Fibroblast of skin of right biceps (primary cell): ENCODE measurements at regions not wholly inside any gene's neighbourhood (a gene's known extent, or its start where the extent isn't known, plus 50 kb on each side); places are given as distances from the start of the nearest gene placed in this dataset.

Experiments
- DNase-seq: peaks from one replicate; pipeline ENCODE4 v3.0.0-alpha.2; 2013

- DNase-seq: peak; percentile 69
These were observed 633.7 kb downstream of the ZIC1 start for GRCh38 chr3:148042663-148043445.

- no peak for DNase-seq
These were observed 635.0 kb downstream of the ZIC1 start for GRCh38 chr3:148044151-148044550.

- DNase-seq: no peak
These were observed 642.7 kb upstream of the AGTR1 start for GRCh38 chr3:148054999-148055398.

- no peak for DNase-seq
These were observed 635.1 kb upstream of the AGTR1 start for GRCh38 chr3:148062590-148062989.

- no peak for DNase-seq
These were observed 630.9 kb upstream of the AGTR1 start for GRCh38 chr3:148066802-148067201.

GRCh38 chr3:148068466-148068865, 629.2 kb upstream of the AGTR1 start:
- DNase-seq: no peak

- no peak for DNase-seq
These were observed 627.7 kb upstream of the AGTR1 start for GRCh38 chr3:148070041-148070440.

GRCh38 chr3:148073721-148074456, 623.8 kb upstream of the AGTR1 start:
- DNase-seq: no peak

- no peak for DNase-seq
These were observed 622.8 kb upstream of the AGTR1 start for GRCh38 chr3:148074946-148075345.

GRCh38 chr3:148075771-148076716, 621.7 kb upstream of the AGTR1 start:
- DNase-seq: peak; percentile 66

GRCh38 chr3:148077318-148077923, 620.3 kb upstream of the AGTR1 start:
- DNase-seq: peak; percentile 24

- no peak for DNase-seq
These were observed 619.7 kb upstream of the AGTR1 start for GRCh38 chr3:148077965-148078364.

GRCh38 chr3:148078658-148079057, 619.0 kb upstream of the AGTR1 start:
- DNase-seq: peak; percentile 34

- DNase-seq: no peak
These were observed 618.3 kb upstream of the AGTR1 start for GRCh38 chr3:148079370-148079769.

- DNase-seq: no peak
These were observed 615.8 kb upstream of the AGTR1 start for GRCh38 chr3:148081926-148082325.

- no peak for DNase-seq
These were observed 615.0 kb upstream of the AGTR1 start for GRCh38 chr3:148082506-148083280.

GRCh38 chr3:148083526-148084182, 614.0 kb upstream of the AGTR1 start:
- no peak for DNase-seq

- DNase-seq: no peak
These were observed 612.8 kb upstream of the AGTR1 start for GRCh38 chr3:148084931-148085330.

- no peak for DNase-seq
These were observed 609.9 kb upstream of the AGTR1 start for GRCh38 chr3:148087601-148088371.

- DNase-seq: peak; percentile 23
These were observed 608.5 kb upstream of the AGTR1 start for GRCh38 chr3:148089171-148089570.

- no peak for DNase-seq
These were observed 607.5 kb upstream of the AGTR1 start for GRCh38 chr3:148090156-148090555.
